B cell (primary cell): ENCODE measurements at regions not wholly inside any gene's neighbourhood (a gene's known extent, or its start where the extent isn't known, plus 50 kb on each side); places are given as distances from the start of the nearest gene placed in this dataset.

Source experiments
- EZH2 ChIP-seq: IDR thresholded peaks from 2 replicates; pipeline ENCODE4 v1.6.1; 2012; ENCODE audit warnings: borderline replicate concordance, low read depth, mild to moderate bottlenecking, moderate library complexity, low read length; ENCODE audit not compliant: insufficient read depth, poor library complexity, severe bottlenecking
- TF ChIP-seq, protein P1 (sequence below): fragments of 200-600 bp; IDR thresholded peaks from one replicate; pipeline ENCODE4 v1.8.0; 2022; ENCODE audit warnings: antibody characterized with exemption, mild to moderate bottlenecking

DNA sequence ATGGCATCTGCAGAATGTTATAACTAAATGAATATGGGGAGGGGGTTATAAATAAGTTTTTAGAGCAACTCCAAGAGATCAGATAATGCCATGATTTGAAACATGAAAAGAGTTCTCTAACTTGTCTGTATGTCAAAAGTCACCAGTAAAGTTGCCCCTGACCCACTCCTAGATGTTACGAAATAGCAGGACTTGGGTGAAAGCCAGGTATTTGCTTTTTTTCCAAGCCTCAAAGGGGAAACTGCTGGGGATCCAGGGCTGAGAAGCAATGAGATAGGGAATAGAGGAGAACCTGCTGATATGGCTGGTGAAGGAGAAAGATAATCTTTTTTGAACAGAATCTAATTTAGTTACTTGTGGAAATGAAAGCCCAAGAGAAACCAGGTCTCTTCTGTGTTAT lies 191.5 kb upstream of the CDH20 start:
- TF ChIP-seq, protein P1, sequence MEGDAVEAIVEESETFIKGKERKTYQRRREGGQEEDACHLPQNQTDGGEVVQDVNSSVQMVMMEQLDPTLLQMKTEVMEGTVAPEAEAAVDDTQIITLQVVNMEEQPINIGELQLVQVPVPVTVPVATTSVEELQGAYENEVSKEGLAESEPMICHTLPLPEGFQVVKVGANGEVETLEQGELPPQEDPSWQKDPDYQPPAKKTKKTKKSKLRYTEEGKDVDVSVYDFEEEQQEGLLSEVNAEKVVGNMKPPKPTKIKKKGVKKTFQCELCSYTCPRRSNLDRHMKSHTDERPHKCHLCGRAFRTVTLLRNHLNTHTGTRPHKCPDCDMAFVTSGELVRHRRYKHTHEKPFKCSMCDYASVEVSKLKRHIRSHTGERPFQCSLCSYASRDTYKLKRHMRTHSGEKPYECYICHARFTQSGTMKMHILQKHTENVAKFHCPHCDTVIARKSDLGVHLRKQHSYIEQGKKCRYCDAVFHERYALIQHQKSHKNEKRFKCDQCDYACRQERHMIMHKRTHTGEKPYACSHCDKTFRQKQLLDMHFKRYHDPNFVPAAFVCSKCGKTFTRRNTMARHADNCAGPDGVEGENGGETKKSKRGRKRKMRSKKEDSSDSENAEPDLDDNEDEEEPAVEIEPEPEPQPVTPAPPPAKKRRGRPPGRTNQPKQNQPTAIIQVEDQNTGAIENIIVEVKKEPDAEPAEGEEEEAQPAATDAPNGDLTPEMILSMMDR = no peak
- no peak for TF ChIP-seq EZH2
